PC-9 (cell line): ENCODE measurements at regions not wholly inside any gene's neighbourhood (a gene's known extent, or its start where the extent isn't known, plus 50 kb on each side); places are given as distances from the start of the nearest gene placed in this dataset.

Experiments
- EZH2 ChIP-seq: fragments of 200-600 bp; sonication (generic); IDR thresholded peaks from 2 replicates; pipeline ENCODE4 v1.8.0; 2017; ENCODE audit warnings: antibody characterized with exemption, low read depth
- TF ChIP-seq, protein P1 (sequence below): fragments of 200-600 bp; sonication (generic); conservative IDR thresholded peaks from 2 replicates; pipeline ENCODE4 v1.6.1; 2017; ENCODE audit warnings: mixed run types, antibody characterized with exemption, mild to moderate bottlenecking, moderate library complexity

- TF ChIP-seq, protein P1, sequence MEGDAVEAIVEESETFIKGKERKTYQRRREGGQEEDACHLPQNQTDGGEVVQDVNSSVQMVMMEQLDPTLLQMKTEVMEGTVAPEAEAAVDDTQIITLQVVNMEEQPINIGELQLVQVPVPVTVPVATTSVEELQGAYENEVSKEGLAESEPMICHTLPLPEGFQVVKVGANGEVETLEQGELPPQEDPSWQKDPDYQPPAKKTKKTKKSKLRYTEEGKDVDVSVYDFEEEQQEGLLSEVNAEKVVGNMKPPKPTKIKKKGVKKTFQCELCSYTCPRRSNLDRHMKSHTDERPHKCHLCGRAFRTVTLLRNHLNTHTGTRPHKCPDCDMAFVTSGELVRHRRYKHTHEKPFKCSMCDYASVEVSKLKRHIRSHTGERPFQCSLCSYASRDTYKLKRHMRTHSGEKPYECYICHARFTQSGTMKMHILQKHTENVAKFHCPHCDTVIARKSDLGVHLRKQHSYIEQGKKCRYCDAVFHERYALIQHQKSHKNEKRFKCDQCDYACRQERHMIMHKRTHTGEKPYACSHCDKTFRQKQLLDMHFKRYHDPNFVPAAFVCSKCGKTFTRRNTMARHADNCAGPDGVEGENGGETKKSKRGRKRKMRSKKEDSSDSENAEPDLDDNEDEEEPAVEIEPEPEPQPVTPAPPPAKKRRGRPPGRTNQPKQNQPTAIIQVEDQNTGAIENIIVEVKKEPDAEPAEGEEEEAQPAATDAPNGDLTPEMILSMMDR = no peak
- TF ChIP-seq EZH2 = no peak
Measured at GRCh38 chr4:179871726-179872125, 2371.5 kb upstream of the TENM3 start.
